GM23338 (cell line): ENCODE measurements at regions not wholly inside any gene's neighbourhood (a gene's known extent, or its start where the extent isn't known, plus 50 kb on each side); places are given as distances from the start of the nearest gene placed in this dataset.

Source experiments
- ATAC-seq: fragments of 200-7000 bp; cut with Tn5 transposase; 3 replicates; pipeline ENCODE4 v1.9.1; 2020
- DNase-seq: peaks from one replicate; pipeline ENCODE4 v3.0.0-alpha.2; 2015; ENCODE audit warnings: low spot score
- H2AFZ ChIP-seq: fragments of 200-600 bp; sonication (generic); 2 replicates; pipeline ENCODE4 v1.8.0; 2016; ENCODE audit warnings: antibody characterized with exemption, mild to moderate bottlenecking, moderate library complexity
- H3F3A ChIP-seq: fragments of 200-600 bp; sonication (generic); replicated peaks from 2 replicates; pipeline ENCODE4 v1.8.0; 2017; ENCODE audit warnings: antibody characterized with exemption, mixed run types, low read depth
- H3K27ac ChIP-seq: fragments of 200-600 bp; sonication (generic); 2 replicates; pipeline ENCODE4 v1.6.1; 2016; ENCODE audit warnings: low read depth
- H3K27me3 ChIP-seq: fragments of 200-600 bp; sonication (generic); 2 replicates; pipeline ENCODE4 v1.8.0; 2016; ENCODE audit warnings: mild to moderate bottlenecking, mixed run types, moderate library complexity; ENCODE audit not compliant: insufficient read depth
- H3K36me3 ChIP-seq: fragments of 200-600 bp; sonication (generic); 2 replicates; pipeline ENCODE4 v1.8.0; 2016; ENCODE audit warnings: mild to moderate bottlenecking; ENCODE audit not compliant: insufficient read depth
- H3K4me1 ChIP-seq: fragments of 200-600 bp; sonication (generic); 2 replicates; pipeline ENCODE4 v1.8.0; 2016; ENCODE audit warnings: mild to moderate bottlenecking, moderate library complexity; ENCODE audit not compliant: insufficient read depth
- H3K4me2 ChIP-seq: fragments of 200-600 bp; sonication (generic); 2 replicates; pipeline ENCODE4 v1.7.1; 2017; ENCODE audit warnings: mixed run types
- H3K4me3 ChIP-seq: fragments of 200-600 bp; sonication (generic); 2 replicates; pipeline ENCODE4 v1.6.1; 2016; ENCODE audit warnings: mixed run types
- H3K79me2 ChIP-seq: fragments of 200-600 bp; sonication (generic); replicated peaks from 2 replicates; pipeline ENCODE4 v1.8.0; 2017; ENCODE audit warnings: mild to moderate bottlenecking; ENCODE audit not compliant: insufficient read depth
- H3K9me2 ChIP-seq: fragments of 200-600 bp; sonication (generic); 2 replicates; pipeline ENCODE4 v1.8.0; 2017; ENCODE audit not compliant: insufficient read depth
- H4K20me1 ChIP-seq: fragments of 200-600 bp; sonication (generic); replicated peaks from 2 replicates; pipeline ENCODE4 v1.8.0; 2017; ENCODE audit warnings: mild to moderate bottlenecking; ENCODE audit not compliant: insufficient read depth
- H3K27ac Mint-ChIP-seq: 2 replicates; pipeline ENCODE4 v1.8.0; 2020; ENCODE audit warnings: inconsistent platforms, mild to moderate bottlenecking, moderate library complexity, mixed read lengths
- H3K27me3 Mint-ChIP-seq: 3 replicates; pipeline ENCODE4 v1.8.0; 2022; ENCODE audit warnings: low read depth, mild to moderate bottlenecking, moderate library complexity, mixed read lengths, inconsistent platforms; ENCODE audit not compliant: insufficient read depth, poor library complexity
- H3K36me3 Mint-ChIP-seq: 3 replicates; pipeline ENCODE4 v1.8.0; 2021; ENCODE audit warnings: low read depth, mild to moderate bottlenecking, inconsistent platforms, moderate library complexity, mixed read lengths
- H3K4me1 Mint-ChIP-seq: 3 replicates; pipeline ENCODE4 v1.8.0; 2020; ENCODE audit warnings: mild to moderate bottlenecking, inconsistent platforms, mixed read lengths
- H3K4me3 Mint-ChIP-seq: 3 replicates; pipeline ENCODE4 v1.8.0; 2021; ENCODE audit warnings: moderate library complexity, mild to moderate bottlenecking, inconsistent platforms, mixed read lengths
- H3K9me3 Mint-ChIP-seq: 3 replicates; pipeline ENCODE4 v1.8.0; 2020; ENCODE audit warnings: moderate library complexity, mild to moderate bottlenecking, inconsistent platforms, mixed read lengths
- CREB1 ChIP-seq: fragments of 250-450 bp; sonication (Bioruptor Pico); IDR thresholded peaks from 2 replicates; pipeline ENCODE4 v1.5.0; 2020; ENCODE audit warnings: low read depth, mild to moderate bottlenecking, moderate library complexity
- CTCF ChIP-seq, 2 experiments: fragments of 200-600 bp in 1 of 2; sonication (generic) in 1 of 2; conservative IDR thresholded peaks; 2 replicates each; pipeline versions ENCODE4 v1.5.1 to v1.6.1; 2016 to 2017; ENCODE audit warnings: antibody characterized with exemption in 2 of 2, low read depth in 2 of 2, mild to moderate bottlenecking in 2 of 2, moderate library complexity in 1 of 2
- EZH2 ChIP-seq: fragments of 200-600 bp; sonication (generic); IDR thresholded peaks from one replicate; pipeline ENCODE4 v1.8.0; 2017; ENCODE audit warnings: antibody characterized with exemption, mild to moderate bottlenecking, low read depth; ENCODE audit not compliant: unreplicated experiment
- EZH2phosphoT487 ChIP-seq: fragments of 200-600 bp; sonication (generic); IDR thresholded peaks from one replicate; pipeline ENCODE4 v1.8.1; 2018; ENCODE audit warnings: antibody characterized with exemption; ENCODE audit not compliant: unreplicated experiment
- JUNB ChIP-seq: IDR thresholded peaks from one replicate; pipeline ENCODE4 v1.6.1; 2016; ENCODE audit warnings: antibody characterized with exemption; ENCODE audit not compliant: unreplicated experiment
- POLR2AphosphoS5 ChIP-seq: IDR thresholded peaks from 2 replicates; pipeline ENCODE4 v1.6.1; 2016; ENCODE audit warnings: antibody characterized with exemption, low read depth
- STAT1 ChIP-seq: IDR thresholded peaks from one replicate; pipeline ENCODE4 v1.6.1; 2016; ENCODE audit warnings: antibody characterized with exemption; ENCODE audit not compliant: unreplicated experiment
- ZNF114 ChIP-seq: fragments of 250-450 bp; sonication (Bioruptor Pico); IDR thresholded peaks from 2 replicates; pipeline ENCODE4 v1.5.0; 2020; ENCODE audit warnings: mild to moderate bottlenecking, moderate library complexity
- ZNF331 ChIP-seq: fragments of 250-450 bp; sonication (Bioruptor Pico); IDR thresholded peaks from 2 replicates; pipeline ENCODE4 v1.5.0; 2020; ENCODE audit warnings: low read depth, mild to moderate bottlenecking, moderate library complexity
- ZNF462 ChIP-seq: fragments of 250-450 bp; sonication (Bioruptor Pico); IDR thresholded peaks from 2 replicates; pipeline ENCODE4 v1.5.0; 2020; ENCODE audit warnings: mild to moderate bottlenecking, moderate library complexity
- TF ChIP-seq, protein P1 (sequence below): IDR thresholded peaks from 2 replicates; pipeline ENCODE4 v1.6.1; 2016; ENCODE audit warnings: antibody characterized with exemption
- TF ChIP-seq, protein P2 (sequence below): IDR thresholded peaks from one replicate; pipeline ENCODE4 v1.6.1; 2018; ENCODE audit warnings: antibody characterized with exemption; ENCODE audit not compliant: unreplicated experiment

DNA sequence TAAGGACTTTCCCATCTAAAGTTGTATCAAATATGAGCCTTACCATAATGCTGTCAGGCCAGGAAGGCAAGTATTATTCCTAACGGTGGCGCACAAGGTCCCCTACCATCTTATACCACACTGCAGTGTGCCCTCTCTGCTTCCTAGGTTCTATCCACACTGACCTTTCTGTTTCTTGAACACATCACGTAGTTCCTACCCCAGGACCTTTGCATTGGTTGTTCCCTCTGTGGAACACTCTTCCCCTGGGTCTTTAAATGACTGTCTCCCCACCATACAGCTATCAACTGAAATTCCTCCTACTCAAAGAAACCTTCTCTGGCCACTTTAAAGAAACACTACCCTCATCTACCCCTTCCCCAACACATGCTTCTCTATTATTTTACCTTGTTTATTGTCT, 104.5 kb upstream of the SPACA1 start:
- peaks cover 17% of the 10 kb centered on the region for H3K4me1 ChIP-seq
- H4K20me1 ChIP-seq: no peaks in the 10 kb centered on the region
- Mint-ChIP-seq H3K27me3 (no peaks in the 10 kb centered on the region), H3K4me3 (no peak overlapping the region), H3K36me3 (no peaks in the 10 kb centered on the region), H3K9me3 (no peaks in the 10 kb centered on the region), H3K27ac (no peak overlapping the region), H3K4me1 (peaks cover 17% of the 10 kb centered on the region)
- DNase-seq (no peak), ATAC-seq (no peak)
- H3K9me2 ChIP-seq: peaks cover 6% of the 10 kb centered on the region; the same call in 1 of the 2 replicates
- H3K79me2 ChIP-seq: no peaks in the 10 kb centered on the region
- H3F3A ChIP-seq: no peaks in the 10 kb centered on the region
- no peak overlapping the region for H3K4me2 ChIP-seq
- H3K4me3 ChIP-seq: no peak overlapping the region
- H3K27me3 ChIP-seq: no peaks in the 10 kb centered on the region
- H3K27ac ChIP-seq: no peak overlapping the region
- H3K36me3 ChIP-seq: no peaks in the 10 kb centered on the region
- no peak overlapping the region for H2AFZ ChIP-seq
- TF ChIP-seq CREB1 (no peak), EZH2 (no peak), EZH2phosphoT487 (no peak), ZNF114 (CRISPR knock-in tag) (no peak), POLR2AphosphoS5 (no peak), STAT1 (no peak), ZNF462 (CRISPR knock-in tag) (no peak), ZNF331 (CRISPR knock-in tag) (no peak), CTCF (conservative IDR thresholded peaks at IDR 0.05; ENCODE audit: low read depth in 2 of 2) (no peak), JUNB (no peak)
- TF ChIP-seq, protein P1, sequence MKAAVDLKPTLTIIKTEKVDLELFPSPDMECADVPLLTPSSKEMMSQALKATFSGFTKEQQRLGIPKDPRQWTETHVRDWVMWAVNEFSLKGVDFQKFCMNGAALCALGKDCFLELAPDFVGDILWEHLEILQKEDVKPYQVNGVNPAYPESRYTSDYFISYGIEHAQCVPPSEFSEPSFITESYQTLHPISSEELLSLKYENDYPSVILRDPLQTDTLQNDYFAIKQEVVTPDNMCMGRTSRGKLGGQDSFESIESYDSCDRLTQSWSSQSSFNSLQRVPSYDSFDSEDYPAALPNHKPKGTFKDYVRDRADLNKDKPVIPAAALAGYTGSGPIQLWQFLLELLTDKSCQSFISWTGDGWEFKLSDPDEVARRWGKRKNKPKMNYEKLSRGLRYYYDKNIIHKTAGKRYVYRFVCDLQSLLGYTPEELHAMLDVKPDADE: no peak
- TF ChIP-seq, protein P2, sequence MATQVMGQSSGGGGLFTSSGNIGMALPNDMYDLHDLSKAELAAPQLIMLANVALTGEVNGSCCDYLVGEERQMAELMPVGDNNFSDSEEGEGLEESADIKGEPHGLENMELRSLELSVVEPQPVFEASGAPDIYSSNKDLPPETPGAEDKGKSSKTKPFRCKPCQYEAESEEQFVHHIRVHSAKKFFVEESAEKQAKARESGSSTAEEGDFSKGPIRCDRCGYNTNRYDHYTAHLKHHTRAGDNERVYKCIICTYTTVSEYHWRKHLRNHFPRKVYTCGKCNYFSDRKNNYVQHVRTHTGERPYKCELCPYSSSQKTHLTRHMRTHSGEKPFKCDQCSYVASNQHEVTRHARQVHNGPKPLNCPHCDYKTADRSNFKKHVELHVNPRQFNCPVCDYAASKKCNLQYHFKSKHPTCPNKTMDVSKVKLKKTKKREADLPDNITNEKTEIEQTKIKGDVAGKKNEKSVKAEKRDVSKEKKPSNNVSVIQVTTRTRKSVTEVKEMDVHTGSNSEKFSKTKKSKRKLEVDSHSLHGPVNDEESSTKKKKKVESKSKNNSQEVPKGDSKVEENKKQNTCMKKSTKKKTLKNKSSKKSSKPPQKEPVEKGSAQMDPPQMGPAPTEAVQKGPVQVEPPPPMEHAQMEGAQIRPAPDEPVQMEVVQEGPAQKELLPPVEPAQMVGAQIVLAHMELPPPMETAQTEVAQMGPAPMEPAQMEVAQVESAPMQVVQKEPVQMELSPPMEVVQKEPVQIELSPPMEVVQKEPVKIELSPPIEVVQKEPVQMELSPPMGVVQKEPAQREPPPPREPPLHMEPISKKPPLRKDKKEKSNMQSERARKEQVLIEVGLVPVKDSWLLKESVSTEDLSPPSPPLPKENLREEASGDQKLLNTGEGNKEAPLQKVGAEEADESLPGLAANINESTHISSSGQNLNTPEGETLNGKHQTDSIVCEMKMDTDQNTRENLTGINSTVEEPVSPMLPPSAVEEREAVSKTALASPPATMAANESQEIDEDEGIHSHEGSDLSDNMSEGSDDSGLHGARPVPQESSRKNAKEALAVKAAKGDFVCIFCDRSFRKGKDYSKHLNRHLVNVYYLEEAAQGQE: no peak
